GM23248 (cell line): ENCODE measurements at regions not wholly inside any gene's neighbourhood (a gene's known extent, or its start where the extent isn't known, plus 50 kb on each side); places are given as distances from the start of the nearest gene placed in this dataset.

Experiments used
- DNase-seq: peaks from one replicate; pipeline ENCODE4 v3.0.0-alpha.2; 2015
- H2AFZ ChIP-seq: fragments of 200-600 bp; sonication (generic); 2 replicates; pipeline ENCODE4 v1.6.1; 2016; ENCODE audit warnings: antibody characterized with exemption
- H3F3A ChIP-seq: fragments of 200-600 bp; sonication (generic); 2 replicates; pipeline ENCODE4 v1.6.1; 2016; ENCODE audit warnings: mild to moderate bottlenecking, antibody characterized with exemption, mixed run types; ENCODE audit not compliant: insufficient read depth
- H3K27ac ChIP-seq: fragments of 200-600 bp; sonication (generic); 2 replicates; pipeline ENCODE4 v1.5.1; 2016; ENCODE audit warnings: mild to moderate bottlenecking
- H3K27me3 ChIP-seq: fragments of 200-600 bp; sonication (generic); replicated peaks from 2 replicates; pipeline ENCODE4 v1.6.1; 2016; ENCODE audit warnings: mild to moderate bottlenecking; ENCODE audit not compliant: insufficient read depth
- H3K36me3 ChIP-seq: fragments of 200-600 bp; sonication (generic); 2 replicates; pipeline ENCODE4 v1.6.1; 2016; ENCODE audit warnings: low read depth, mild to moderate bottlenecking
- H3K4me1 ChIP-seq: fragments of 200-600 bp; sonication (generic); 2 replicates; pipeline ENCODE4 v1.6.1; 2016; ENCODE audit warnings: mild to moderate bottlenecking; ENCODE audit not compliant: insufficient read depth
- H3K4me2 ChIP-seq: fragments of 200-600 bp; sonication (generic); one replicate; pipeline ENCODE4 v1.6.1; 2016; ENCODE audit warnings: mild to moderate bottlenecking; ENCODE audit not compliant: unreplicated experiment
- H3K4me3 ChIP-seq: fragments of 200-600 bp; sonication (generic); 2 replicates; pipeline ENCODE4 v1.5.1; 2016; ENCODE audit warnings: mild to moderate bottlenecking
- H3K79me2 ChIP-seq: fragments of 200-600 bp; sonication (generic); 2 replicates; pipeline ENCODE4 v1.6.1; 2016; ENCODE audit warnings: mild to moderate bottlenecking; ENCODE audit not compliant: insufficient read depth
- H3K9ac ChIP-seq: fragments of 200-600 bp; sonication (generic); 2 replicates; pipeline ENCODE4 v1.6.1; 2016; ENCODE audit warnings: mild to moderate bottlenecking
- H3K9me2 ChIP-seq: fragments of 200-600 bp; sonication (generic); 2 replicates; pipeline ENCODE4 v1.6.1; 2016; ENCODE audit warnings: mixed run types, mild to moderate bottlenecking, moderate library complexity; ENCODE audit not compliant: insufficient read depth
- H3K9me3 ChIP-seq: fragments of 200-600 bp; sonication (generic); one replicate; pipeline ENCODE4 v1.6.1; 2017; ENCODE audit warnings: low read depth
- H4K20me1 ChIP-seq: fragments of 200-600 bp; sonication (generic); 2 replicates; pipeline ENCODE4 v1.6.0; 2016; ENCODE audit not compliant: insufficient read depth
- EZH2 ChIP-seq: fragments of 200-600 bp; sonication (generic); IDR thresholded peaks from 2 replicates; pipeline ENCODE4 v1.6.1; 2018; ENCODE audit warnings: antibody characterized with exemption, mild to moderate bottlenecking; ENCODE audit not compliant: insufficient read depth, poor library complexity, severe bottlenecking
- EZH2phosphoT487 ChIP-seq: fragments of 200-600 bp; sonication (generic); IDR thresholded peaks from 2 replicates; pipeline ENCODE4 v1.6.1; 2018; ENCODE audit warnings: antibody characterized with exemption, moderate library complexity, mild to moderate bottlenecking, low read depth; ENCODE audit not compliant: insufficient read depth
- WGBS, 2 experiments: methylation state at CpG; one replicate each; pipeline ENCODE4 v1.1.6; 2015 to 2017; ENCODE audit warnings: low lambda C conversion rate in 2 of 2, low coverage in 1 of 2; ENCODE audit errors: missing lambda C conversion rate in 2 of 2; 5-methylcytosine and 5-hydroxymethylcytosine counted together
- in situ Hi-C: fragments of 300-500 bp; cut with MboI; formaldehyde crosslinking; loops from 2 replicates; pipeline ENCODE4 v1.15.0; 2020

DNA sequence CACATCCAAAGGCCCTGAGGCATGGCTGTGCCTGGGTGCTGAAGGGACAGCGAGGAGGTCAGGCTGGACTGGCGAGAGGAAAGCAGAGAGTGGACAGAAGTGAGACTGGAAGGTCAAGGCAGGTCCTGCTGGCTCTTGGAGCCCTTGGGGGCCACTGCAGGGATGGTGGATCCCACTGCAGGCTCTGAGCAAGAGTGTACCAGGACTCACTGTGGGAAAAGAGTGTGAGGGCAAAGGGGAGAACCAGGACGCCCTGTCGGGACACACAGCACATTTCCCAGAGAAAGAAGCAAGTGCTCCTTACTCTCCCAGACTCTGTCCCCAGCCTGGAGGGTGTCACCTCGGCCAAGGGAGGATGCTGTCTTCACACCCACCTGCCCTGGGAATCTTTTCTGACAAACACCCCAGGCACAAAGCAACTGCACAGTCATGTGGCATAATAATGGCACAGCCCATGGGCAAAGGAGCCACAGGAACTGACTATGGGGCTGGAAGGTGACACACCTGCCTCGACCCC lies 172.3 kb upstream of the CST7 start:
- Histone ChIP-seq H2AFZ (no peak overlapping the region), H3K79me2 (no peaks in the 10 kb centered on the region), H3K9ac (no peak overlapping the region), H4K20me1 (no peaks in the 10 kb centered on the region), H3K4me3 (no peak overlapping the region), H3K9me2 (no peaks in the 10 kb centered on the region), H3K27me3 (0 out of 2 replicates have a peak, but pooled peaks cover 6% of the 10 kb centered on the region), H3K4me1 (peaks cover 5% of the 10 kb centered on the region; the same call in 1 of the 2 replicates), H3K27ac (no peak overlapping the region), H3K36me3 (no peaks in the 10 kb centered on the region), H3F3A (peaks cover 10% of the 10 kb centered on the region), H3K4me2 (no peak overlapping the region), H3K9me3 (no peaks in the 10 kb centered on the region)
- in situ Hi-C loops: loop anchor here (10.0 to 25.0 kb wide), 2 partner anchors 472 to 615 kb away; no protein-coding TSS in a partner anchor
- TF ChIP-seq EZH2: no peak
- TF ChIP-seq EZH2phosphoT487: no peak
- WGBS, 2 experiments: 68 to 73% methylated on average over 5 to 6 of the region's 6 CpGs
- no peak for DNase-seq

GRCh38 chr20:24777746-24778145 lies 171.3 kb upstream of the CST7 start:
- no peaks in the 10 kb centered on the region for H3K9me2 ChIP-seq
- DNase-seq: peak; percentile 10
- no peaks in the 10 kb centered on the region for H3K36me3 ChIP-seq
- H3K27me3 ChIP-seq: peaks cover 14% of the 10 kb centered on the region; the same call in 1 of the 2 replicates
- H3K79me2 ChIP-seq: no peaks in the 10 kb centered on the region
- no peaks in the 10 kb centered on the region for H3K9me3 ChIP-seq
- TF ChIP-seq EZH2 (no peak), EZH2phosphoT487 (no peak)
- no peaks in the 10 kb centered on the region for H4K20me1 ChIP-seq
- H3K27ac ChIP-seq: no peak overlapping the region
- no peak overlapping the region for H3K4me2 ChIP-seq
- H3F3A ChIP-seq: peaks cover 10% of the 10 kb centered on the region
- H2AFZ ChIP-seq: no peak overlapping the region
- no peak overlapping the region for H3K9ac ChIP-seq
- H3K4me1 ChIP-seq: peaks cover 5% of the 10 kb centered on the region; the same call in 1 of the 2 replicates
- in situ Hi-C loops: loop anchor here (10.0 to 25.0 kb wide), 2 partner anchors 473 to 615 kb away; no protein-coding TSS in a partner anchor
- no peak overlapping the region for H3K4me3 ChIP-seq
- WGBS, 2 experiments: 50 to 55% methylated on average over 5 of the region's 5 CpGs

DNA sequence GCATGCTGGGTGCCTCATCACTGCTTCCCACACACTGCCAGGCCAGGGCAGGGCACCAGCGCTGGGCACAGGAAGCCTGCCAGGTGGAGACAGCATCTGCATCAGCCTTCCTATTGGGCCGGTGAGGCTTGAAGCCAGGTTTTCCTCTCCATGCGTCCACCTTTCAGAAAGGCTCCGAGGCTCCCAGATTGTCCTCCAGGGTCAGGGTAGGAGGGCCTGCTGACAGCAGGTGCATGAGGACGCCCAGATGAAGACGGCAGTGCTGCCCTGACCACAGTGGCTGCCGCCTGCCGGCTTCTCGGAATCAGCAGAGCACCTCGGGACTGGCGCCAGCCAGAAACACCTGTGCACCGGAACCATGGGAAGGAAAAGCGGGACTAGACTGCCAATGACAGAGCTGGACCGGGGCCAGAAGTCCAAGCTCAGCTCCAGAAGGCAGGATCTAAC lies 170.5 kb upstream of the CST7 start:
- Histone ChIP-seq H3K36me3 (no peaks in the 10 kb centered on the region), H3K27ac (no peak overlapping the region), H3K9me2 (no peaks in the 10 kb centered on the region), H2AFZ (no peak overlapping the region), H3K4me3 (no peak overlapping the region), H3K4me1 (no peaks in the 10 kb centered on the region), H3K9ac (no peak overlapping the region), H3F3A (peaks cover 5% of the 10 kb centered on the region; the same call in 1 of the 2 replicates), H3K9me3 (no peaks in the 10 kb centered on the region), H3K27me3 (peaks cover 14% of the 10 kb centered on the region; the same call in 1 of the 2 replicates), H4K20me1 (no peaks in the 10 kb centered on the region), H3K79me2 (no peaks in the 10 kb centered on the region), H3K4me2 (no peak overlapping the region)
- 72 to 73% methylated on average over 14 of the region's 14 CpGs for WGBS, 2 experiments
- in situ Hi-C loops: loop anchor here (10.0 to 25.0 kb wide), 2 partner anchors 474 to 616 kb away; no protein-coding TSS in a partner anchor
- no peak for DNase-seq
- no peak for TF ChIP-seq EZH2
- TF ChIP-seq EZH2phosphoT487: no peak

- Histone ChIP-seq H3K27me3 (peaks cover 14% of the 10 kb centered on the region; the same call in 1 of the 2 replicates), H3F3A (no peaks in the 10 kb centered on the region), H3K4me1 (no peaks in the 10 kb centered on the region), H3K27ac (no peak overlapping the region), H3K4me2 (no peak overlapping the region), H3K9me3 (no peaks in the 10 kb centered on the region), H2AFZ (no peak overlapping the region), H4K20me1 (no peaks in the 10 kb centered on the region), H3K79me2 (no peaks in the 10 kb centered on the region), H3K9me2 (no peaks in the 10 kb centered on the region), H3K9ac (no peak overlapping the region), H3K36me3 (no peaks in the 10 kb centered on the region), H3K4me3 (no peak overlapping the region)
- in situ Hi-C loops: loop anchor here (10.0 to 25.0 kb wide), 2 partner anchors 474 to 617 kb away; no protein-coding TSS in a partner anchor
- 43 to 47% methylated on average over 6 of the region's 6 CpGs for WGBS, 2 experiments
- no peak for DNase-seq
- TF ChIP-seq EZH2phosphoT487: no peak
Measured at GRCh38 chr20:24779131-24779530, 169.9 kb upstream of the CST7 start.
